Vagina (tissue), 2 donors: ENCODE measurements at regions not wholly inside any gene's neighbourhood (a gene's known extent, or its start where the extent isn't known, plus 50 kb on each side); places are given as distances from the start of the nearest gene placed in this dataset.

Source experiments
- DNase-seq, 2 donors: peaks; one replicate each; pipeline ENCODE4 v3.0.0-alpha.2; 2017; ENCODE audit errors: extremely low spot score in 2 of 2
- H3K27ac ChIP-seq: fragments of 200-600 bp; sonication (generic); one replicate; pipeline ENCODE4 v1.5.1; 2019
- H3K27me3 ChIP-seq: fragments of 200-600 bp; sonication (generic); one replicate; pipeline ENCODE4 v1.5.1; 2019
- H3K36me3 ChIP-seq, 2 donors: fragments of 200-600 bp; sonication (generic); one replicate each; pipeline ENCODE4 v1.5.1; 2017 to 2019
- H3K4me1 ChIP-seq: fragments of 200-600 bp; sonication (generic); one replicate; pipeline ENCODE4 v1.5.1; 2019
- H3K4me3 ChIP-seq, 2 donors: fragments of 200-600 bp; sonication (generic); 1 replicate in 1 of 2; 2 replicates in 1 of 2; pipeline ENCODE4 v1.5.1; 2016 to 2019
- H3K9me3 ChIP-seq: fragments of 200-600 bp; sonication (generic); one replicate; pipeline ENCODE4 v1.5.1; 2019
- POLR2A ChIP-seq, 2 donors: fragments of 450-650 bp; IDR thresholded peaks; one replicate each; pipeline ENCODE4 v1.6.1; 2017; ENCODE audit warnings: antibody characterized with exemption in 2 of 2, mild to moderate bottlenecking in 2 of 2, moderate library complexity in 2 of 2
- POLR2AphosphoS5 ChIP-seq, 2 donors: sonication (generic); formaldehyde crosslinking; IDR thresholded peaks; one replicate each; pipeline ENCODE4 v1.9.0; 2017; ENCODE audit warnings: antibody characterized with exemption in 2 of 2, mild to moderate bottlenecking in 2 of 2, low read depth in 1 of 2; ENCODE audit not compliant: insufficient read depth in 1 of 2
- intact Hi-C: fragments of 100-400 bp; cut with DNase I; formaldehyde crosslinking; loops from one replicate; pipeline ENCODE4 v1.15.1; 2023
- TF ChIP-seq, protein P1 (sequence below), 3 experiments: fragments of 450-650 bp in 2 of 3; fragments of 200-600 bp in 1 of 3; sonication (generic) in 1 of 3; IDR thresholded peaks; one replicate each; pipeline ENCODE4 v1.5.1; 2017 to 2019; ENCODE audit warnings: antibody characterized with exemption in 3 of 3, mild to moderate bottlenecking in 2 of 3, moderate library complexity in 2 of 3

DNA sequence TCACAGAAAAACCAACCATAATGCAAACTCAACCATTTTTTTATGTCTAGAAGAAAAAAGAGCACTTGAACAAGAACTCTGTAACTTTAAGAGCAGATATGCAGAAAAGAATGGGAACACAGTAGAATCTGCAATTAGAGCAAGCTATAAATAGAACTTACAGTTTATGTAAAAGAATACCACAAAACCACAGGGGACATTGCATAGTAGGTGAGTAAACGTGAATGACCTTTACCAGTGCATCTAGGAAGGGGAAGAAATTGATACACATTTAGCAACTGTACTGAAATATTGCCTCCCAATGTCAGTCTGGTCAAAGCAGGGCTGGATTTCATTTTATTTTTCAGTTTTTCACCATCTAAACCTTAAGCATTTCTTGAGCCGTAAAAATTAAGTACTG, 242.2 kb upstream of the EDNRB start:
- Histone ChIP-seq H3K27me3 (no peaks in the 10 kb centered on the region), H3K4me3 (no peak overlapping the region), H3K9me3 (no peaks in the 10 kb centered on the region), H3K36me3 (no peaks in the 10 kb centered on the region), H3K4me1 (no peaks in the 10 kb centered on the region), H3K27ac (no peak overlapping the region)
- intact Hi-C loops = no loop called here
- no peak for DNase-seq
- no peak for TF ChIP-seq POLR2A (IDR thresholded peaks at IDR 0.05)
- TF ChIP-seq, protein P1, sequence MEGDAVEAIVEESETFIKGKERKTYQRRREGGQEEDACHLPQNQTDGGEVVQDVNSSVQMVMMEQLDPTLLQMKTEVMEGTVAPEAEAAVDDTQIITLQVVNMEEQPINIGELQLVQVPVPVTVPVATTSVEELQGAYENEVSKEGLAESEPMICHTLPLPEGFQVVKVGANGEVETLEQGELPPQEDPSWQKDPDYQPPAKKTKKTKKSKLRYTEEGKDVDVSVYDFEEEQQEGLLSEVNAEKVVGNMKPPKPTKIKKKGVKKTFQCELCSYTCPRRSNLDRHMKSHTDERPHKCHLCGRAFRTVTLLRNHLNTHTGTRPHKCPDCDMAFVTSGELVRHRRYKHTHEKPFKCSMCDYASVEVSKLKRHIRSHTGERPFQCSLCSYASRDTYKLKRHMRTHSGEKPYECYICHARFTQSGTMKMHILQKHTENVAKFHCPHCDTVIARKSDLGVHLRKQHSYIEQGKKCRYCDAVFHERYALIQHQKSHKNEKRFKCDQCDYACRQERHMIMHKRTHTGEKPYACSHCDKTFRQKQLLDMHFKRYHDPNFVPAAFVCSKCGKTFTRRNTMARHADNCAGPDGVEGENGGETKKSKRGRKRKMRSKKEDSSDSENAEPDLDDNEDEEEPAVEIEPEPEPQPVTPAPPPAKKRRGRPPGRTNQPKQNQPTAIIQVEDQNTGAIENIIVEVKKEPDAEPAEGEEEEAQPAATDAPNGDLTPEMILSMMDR (IDR thresholded peaks at IDR 0.05) = no peak
- no peak for TF ChIP-seq POLR2AphosphoS5 (IDR thresholded peaks at IDR 0.05; ENCODE audit: insufficient read depth in 1 of 2, low read depth in 1 of 2)

DNA sequence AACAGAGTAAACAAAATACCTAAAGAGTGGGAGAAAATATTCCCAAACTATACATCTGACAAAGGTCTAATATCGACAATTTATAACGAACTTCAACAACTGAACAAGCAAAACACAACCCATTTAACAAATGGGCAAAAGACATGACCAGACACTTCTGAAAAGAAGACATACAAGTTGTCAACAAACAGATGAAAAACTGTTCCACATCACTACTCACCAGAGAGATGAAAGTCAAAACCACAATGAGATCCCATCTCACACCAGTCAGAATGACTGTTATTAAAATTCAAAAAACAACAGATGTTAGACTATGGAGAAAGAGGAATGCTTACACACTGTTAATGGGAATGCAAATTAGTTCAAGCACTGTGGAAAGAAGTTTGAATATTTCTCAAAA, 233.8 kb upstream of the EDNRB start:
- Histone ChIP-seq H3K36me3 (no peaks in the 10 kb centered on the region), H3K27me3 (no peaks in the 10 kb centered on the region), H3K4me3 (no peak overlapping the region), H3K27ac (no peak overlapping the region), H3K4me1 (no peaks in the 10 kb centered on the region), H3K9me3 (no peaks in the 10 kb centered on the region)
- TF ChIP-seq, protein P1 (IDR thresholded peaks at IDR 0.05) = no peak
- no peak for TF ChIP-seq POLR2AphosphoS5 (IDR thresholded peaks at IDR 0.05; ENCODE audit: insufficient read depth in 1 of 2, low read depth in 1 of 2)
- TF ChIP-seq POLR2A (IDR thresholded peaks at IDR 0.05) = no peak
- DNase-seq = no peak
- intact Hi-C loops = no loop called here

DNA sequence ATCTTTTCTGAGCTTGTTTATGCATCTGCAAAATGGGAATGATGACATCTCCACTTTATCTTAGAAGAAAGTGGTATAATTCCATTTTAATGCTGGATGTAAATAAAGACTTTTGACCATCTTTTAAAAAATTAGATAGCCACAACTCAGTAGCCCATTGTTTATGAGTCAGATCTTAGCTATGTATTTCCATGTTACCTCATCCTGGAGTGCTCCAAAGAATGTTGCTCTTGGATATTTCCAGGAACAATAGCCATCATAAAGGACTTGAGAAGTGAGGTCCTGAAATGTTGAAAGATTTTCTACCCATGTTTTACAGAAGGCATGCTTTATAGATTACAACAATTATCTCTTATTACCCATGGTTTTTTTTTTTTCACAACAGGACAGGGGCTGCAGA, 229.3 kb upstream of the EDNRB start:
- H3K9me3 ChIP-seq = no peaks in the 10 kb centered on the region
- H3K27ac ChIP-seq = no peak overlapping the region
- no peak overlapping the region for H3K4me3 ChIP-seq
- H3K4me1 ChIP-seq = no peaks in the 10 kb centered on the region
- TF ChIP-seq POLR2A (IDR thresholded peaks at IDR 0.05) (no peak), POLR2AphosphoS5 (IDR thresholded peaks at IDR 0.05; ENCODE audit: insufficient read depth in 1 of 2, low read depth in 1 of 2) (no peak)
- TF ChIP-seq, protein P1 (IDR thresholded peaks at IDR 0.05) = no peak
- intact Hi-C loops = no loop called here
- no peaks in the 10 kb centered on the region for H3K27me3 ChIP-seq
- no peaks in the 10 kb centered on the region for H3K36me3 ChIP-seq
- DNase-seq = no peak

DNA sequence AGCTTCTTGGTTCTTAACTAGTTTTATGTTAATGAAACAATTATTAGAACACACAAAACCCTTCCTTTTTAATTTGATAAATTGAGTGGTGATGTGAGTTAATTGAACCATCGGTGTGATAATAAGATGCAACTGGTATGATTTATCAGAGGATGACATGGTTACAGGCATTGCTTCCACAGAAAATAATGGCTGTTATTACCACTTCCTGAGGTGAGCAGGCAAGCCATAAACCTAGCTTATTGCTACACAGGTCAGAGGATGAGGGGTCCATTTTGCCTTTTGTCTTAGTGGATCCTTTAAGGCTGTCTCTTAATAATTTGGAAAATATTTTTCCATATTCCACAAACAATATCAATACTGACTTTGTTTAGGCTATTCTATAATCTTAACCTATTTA, 226.6 kb upstream of the EDNRB start:
- H3K36me3 ChIP-seq = no peaks in the 10 kb centered on the region
- intact Hi-C loops = no loop called here
- no peak overlapping the region for H3K27ac ChIP-seq
- DNase-seq = no peak
- no peaks in the 10 kb centered on the region for H3K27me3 ChIP-seq
- H3K4me1 ChIP-seq = no peaks in the 10 kb centered on the region
- no peaks in the 10 kb centered on the region for H3K9me3 ChIP-seq
- TF ChIP-seq POLR2A (IDR thresholded peaks at IDR 0.05) (no peak), POLR2AphosphoS5 (IDR thresholded peaks at IDR 0.05; ENCODE audit: insufficient read depth in 1 of 2, low read depth in 1 of 2) (no peak)
- TF ChIP-seq, protein P1 (IDR thresholded peaks at IDR 0.05) = no peak
- no peak overlapping the region for H3K4me3 ChIP-seq

DNA sequence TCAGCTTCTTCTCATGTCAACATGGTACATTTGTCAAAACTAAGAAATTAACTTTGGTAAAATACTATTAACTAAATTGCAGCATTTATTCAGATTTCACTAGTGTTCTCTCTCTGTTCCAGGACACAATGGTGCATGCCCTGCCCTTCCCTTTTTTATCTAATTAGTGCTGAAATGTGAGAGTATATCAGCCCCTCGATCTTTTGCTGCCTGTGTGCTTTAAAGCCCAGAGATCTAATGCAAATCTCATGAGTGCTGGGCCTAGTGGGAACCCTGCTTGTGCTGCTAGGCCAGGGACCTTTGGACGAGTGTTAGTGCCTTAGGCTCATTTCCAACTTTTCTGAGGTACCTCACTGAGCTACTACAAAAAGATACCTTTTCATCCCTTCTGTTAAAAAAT, 221.1 kb upstream of the EDNRB start:
- Histone ChIP-seq H3K9me3 (no peaks in the 10 kb centered on the region), H3K27ac (no peak overlapping the region), H3K4me1 (no peaks in the 10 kb centered on the region), H3K4me3 (no peak overlapping the region), H3K27me3 (no peaks in the 10 kb centered on the region), H3K36me3 (no peaks in the 10 kb centered on the region)
- TF ChIP-seq POLR2AphosphoS5 (IDR thresholded peaks at IDR 0.05; ENCODE audit: insufficient read depth in 1 of 2, low read depth in 1 of 2) (no peak), POLR2A (IDR thresholded peaks at IDR 0.05) (no peak)
- TF ChIP-seq, protein P1 (IDR thresholded peaks at IDR 0.05) = no peak
- intact Hi-C loops = no loop called here
- no peak for DNase-seq
